GM23338 (cell line): ENCODE measurements at regions not wholly inside any gene's neighbourhood (a gene's known extent, or its start where the extent isn't known, plus 50 kb on each side); places are given as distances from the start of the nearest gene placed in this dataset.

Experiments used
- CREB1 ChIP-seq: fragments of 250-450 bp; sonication (Bioruptor Pico); IDR thresholded peaks from 2 replicates; pipeline ENCODE4 v1.5.0; 2020; ENCODE audit warnings: low read depth, mild to moderate bottlenecking, moderate library complexity
- EZH2 ChIP-seq: fragments of 200-600 bp; sonication (generic); IDR thresholded peaks from one replicate; pipeline ENCODE4 v1.8.0; 2017; ENCODE audit warnings: antibody characterized with exemption, mild to moderate bottlenecking, low read depth; ENCODE audit not compliant: unreplicated experiment
- POLR2AphosphoS5 ChIP-seq: IDR thresholded peaks from 2 replicates; pipeline ENCODE4 v1.6.1; 2016; ENCODE audit warnings: antibody characterized with exemption, low read depth
- TF ChIP-seq, protein P1 (sequence below), 2 experiments: fragments of 200-600 bp in 1 of 2; sonication (generic) in 1 of 2; conservative IDR thresholded peaks; 2 replicates each; pipeline versions ENCODE4 v1.5.1 to v1.6.1; 2016 to 2017; ENCODE audit warnings: antibody characterized with exemption in 2 of 2, low read depth in 2 of 2, mild to moderate bottlenecking in 2 of 2, moderate library complexity in 1 of 2
- TF ChIP-seq, protein P2 (sequence below): IDR thresholded peaks from one replicate; pipeline ENCODE4 v1.6.1; 2018; ENCODE audit warnings: antibody characterized with exemption; ENCODE audit not compliant: unreplicated experiment

DNA sequence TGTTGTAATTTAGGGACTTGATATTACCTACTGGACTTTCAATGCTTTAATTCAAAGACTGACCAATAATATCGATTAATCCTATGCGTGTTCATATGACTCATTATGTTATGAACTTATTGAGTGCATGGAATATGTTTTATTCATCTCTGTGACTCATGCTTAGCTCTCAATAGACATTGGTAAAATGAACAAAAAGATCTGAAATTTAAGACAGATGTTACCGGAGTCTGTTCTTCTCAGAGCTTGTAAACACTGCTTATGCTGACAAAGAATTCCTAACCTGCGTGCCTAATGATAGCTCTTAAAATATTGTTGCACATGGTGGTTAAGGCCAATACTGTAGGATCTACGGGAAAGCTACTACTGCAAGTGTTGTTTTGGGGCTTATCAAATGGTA lies 131.5 kb upstream of the ACBD5 start:
- TF ChIP-seq, protein P1, sequence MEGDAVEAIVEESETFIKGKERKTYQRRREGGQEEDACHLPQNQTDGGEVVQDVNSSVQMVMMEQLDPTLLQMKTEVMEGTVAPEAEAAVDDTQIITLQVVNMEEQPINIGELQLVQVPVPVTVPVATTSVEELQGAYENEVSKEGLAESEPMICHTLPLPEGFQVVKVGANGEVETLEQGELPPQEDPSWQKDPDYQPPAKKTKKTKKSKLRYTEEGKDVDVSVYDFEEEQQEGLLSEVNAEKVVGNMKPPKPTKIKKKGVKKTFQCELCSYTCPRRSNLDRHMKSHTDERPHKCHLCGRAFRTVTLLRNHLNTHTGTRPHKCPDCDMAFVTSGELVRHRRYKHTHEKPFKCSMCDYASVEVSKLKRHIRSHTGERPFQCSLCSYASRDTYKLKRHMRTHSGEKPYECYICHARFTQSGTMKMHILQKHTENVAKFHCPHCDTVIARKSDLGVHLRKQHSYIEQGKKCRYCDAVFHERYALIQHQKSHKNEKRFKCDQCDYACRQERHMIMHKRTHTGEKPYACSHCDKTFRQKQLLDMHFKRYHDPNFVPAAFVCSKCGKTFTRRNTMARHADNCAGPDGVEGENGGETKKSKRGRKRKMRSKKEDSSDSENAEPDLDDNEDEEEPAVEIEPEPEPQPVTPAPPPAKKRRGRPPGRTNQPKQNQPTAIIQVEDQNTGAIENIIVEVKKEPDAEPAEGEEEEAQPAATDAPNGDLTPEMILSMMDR (conservative IDR thresholded peaks at IDR 0.05; ENCODE audit: low read depth in 2 of 2): no peak
- no peak for TF ChIP-seq CREB1 (CRISPR knock-in tag)
- TF ChIP-seq, protein P2, sequence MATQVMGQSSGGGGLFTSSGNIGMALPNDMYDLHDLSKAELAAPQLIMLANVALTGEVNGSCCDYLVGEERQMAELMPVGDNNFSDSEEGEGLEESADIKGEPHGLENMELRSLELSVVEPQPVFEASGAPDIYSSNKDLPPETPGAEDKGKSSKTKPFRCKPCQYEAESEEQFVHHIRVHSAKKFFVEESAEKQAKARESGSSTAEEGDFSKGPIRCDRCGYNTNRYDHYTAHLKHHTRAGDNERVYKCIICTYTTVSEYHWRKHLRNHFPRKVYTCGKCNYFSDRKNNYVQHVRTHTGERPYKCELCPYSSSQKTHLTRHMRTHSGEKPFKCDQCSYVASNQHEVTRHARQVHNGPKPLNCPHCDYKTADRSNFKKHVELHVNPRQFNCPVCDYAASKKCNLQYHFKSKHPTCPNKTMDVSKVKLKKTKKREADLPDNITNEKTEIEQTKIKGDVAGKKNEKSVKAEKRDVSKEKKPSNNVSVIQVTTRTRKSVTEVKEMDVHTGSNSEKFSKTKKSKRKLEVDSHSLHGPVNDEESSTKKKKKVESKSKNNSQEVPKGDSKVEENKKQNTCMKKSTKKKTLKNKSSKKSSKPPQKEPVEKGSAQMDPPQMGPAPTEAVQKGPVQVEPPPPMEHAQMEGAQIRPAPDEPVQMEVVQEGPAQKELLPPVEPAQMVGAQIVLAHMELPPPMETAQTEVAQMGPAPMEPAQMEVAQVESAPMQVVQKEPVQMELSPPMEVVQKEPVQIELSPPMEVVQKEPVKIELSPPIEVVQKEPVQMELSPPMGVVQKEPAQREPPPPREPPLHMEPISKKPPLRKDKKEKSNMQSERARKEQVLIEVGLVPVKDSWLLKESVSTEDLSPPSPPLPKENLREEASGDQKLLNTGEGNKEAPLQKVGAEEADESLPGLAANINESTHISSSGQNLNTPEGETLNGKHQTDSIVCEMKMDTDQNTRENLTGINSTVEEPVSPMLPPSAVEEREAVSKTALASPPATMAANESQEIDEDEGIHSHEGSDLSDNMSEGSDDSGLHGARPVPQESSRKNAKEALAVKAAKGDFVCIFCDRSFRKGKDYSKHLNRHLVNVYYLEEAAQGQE: no peak
- TF ChIP-seq EZH2: no peak
- no peak for TF ChIP-seq POLR2AphosphoS5
